Stomach (tissue), 8 donors: ENCODE measurements at regions not wholly inside any gene's neighbourhood (a gene's known extent, or its start where the extent isn't known, plus 50 kb on each side); places are given as distances from the start of the nearest gene placed in this dataset.
A peak's percentile ranks its signal among the peaks of the same experiment; 100 is the strongest.

Experiments
- DNase-seq, 2 donors: peaks; one replicate each; pipeline versions ENCODE4 v3.0.0 to v3.0.0-alpha.2; 2013 to 2019
- H3K27ac ChIP-seq, 5 donors: fragments of 200-600 bp in 4 of 5; sonication (generic) in 4 of 5; one replicate each; pipeline ENCODE4 v1.5.1; 2013 to 2019; ENCODE audit warnings: mild to moderate bottlenecking in 1 of 5, moderate library complexity in 1 of 5
- H3K27me3 ChIP-seq, 3 donors: fragments of 200-600 bp; sonication (generic); one replicate each; pipeline ENCODE4 v1.5.1; 2017 to 2019; ENCODE audit warnings: mixed run types in 1 of 3
- H3K36me3 ChIP-seq, 4 donors: fragments of 200-600 bp; sonication (generic); 1 replicate in 3 of 4; 2 replicates in 1 of 4; pipeline ENCODE4 v1.5.1; 2016 to 2019
- H3K4me1 ChIP-seq, 4 donors: fragments of 200-600 bp; sonication (generic); one replicate each; pipeline ENCODE4 v1.5.1; 2016 to 2019
- H3K4me3 ChIP-seq, 4 donors: fragments of 200-600 bp; sonication (generic) in 3 of 4; one replicate each; pipeline ENCODE4 v1.5.1; 2016 to 2019; ENCODE audit warnings: mild to moderate bottlenecking in 1 of 4
- H3K9me3 ChIP-seq, 4 donors: fragments of 200-600 bp; sonication (generic); one replicate each; pipeline ENCODE4 v1.5.1; 2016 to 2019
- CTCF ChIP-seq, 7 experiments: fragments of 450-650 bp in 4 of 7; fragments of 200-600 bp in 3 of 7; sonication (generic) in 3 of 7; IDR thresholded peaks; one replicate each; pipeline ENCODE4 v1.5.1; 2016 to 2019; ENCODE audit warnings: antibody characterized with exemption in 7 of 7, control low read depth in 2 of 7, mild to moderate bottlenecking in 1 of 7
- EP300 ChIP-seq: sonication (generic); formaldehyde crosslinking; IDR thresholded peaks from one replicate; pipeline ENCODE4 v1.6.1; 2017; ENCODE audit warnings: antibody characterized with exemption
- POLR2A ChIP-seq, 4 donors: fragments of 450-650 bp; IDR thresholded peaks; one replicate each; pipeline ENCODE4 v1.6.1; 2016; ENCODE audit warnings: antibody characterized with exemption in 4 of 4, control low read depth in 2 of 4, mild to moderate bottlenecking in 1 of 4, moderate library complexity in 1 of 4
- POLR2AphosphoS5 ChIP-seq, 3 donors: sonication (generic); formaldehyde crosslinking; IDR thresholded peaks; one replicate each; pipeline ENCODE4 v1.6.1; 2016; ENCODE audit warnings: antibody characterized with exemption in 3 of 3
- WGBS, 5 donors: extraction: QIAGEN DNeasy Blood & Tissue Kit in 3 of 5; methylation state at CpG; one replicate each; pipeline versions ENCODE4 v1.1.5 to v1.1.7; 2013 to 2018; 5-methylcytosine and 5-hydroxymethylcytosine counted together
- intact Hi-C: fragments of 100-400 bp; cut with DNase I; formaldehyde crosslinking; loops from one replicate; pipeline ENCODE4 v1.15.1; 2023; ENCODE audit warnings: low total_unique reads
- donor health status: healthy with polysubstance abuse.
- donor health status: Bipolar disorder and iron deficiency.
- donor health status: healthy.

DNA sequence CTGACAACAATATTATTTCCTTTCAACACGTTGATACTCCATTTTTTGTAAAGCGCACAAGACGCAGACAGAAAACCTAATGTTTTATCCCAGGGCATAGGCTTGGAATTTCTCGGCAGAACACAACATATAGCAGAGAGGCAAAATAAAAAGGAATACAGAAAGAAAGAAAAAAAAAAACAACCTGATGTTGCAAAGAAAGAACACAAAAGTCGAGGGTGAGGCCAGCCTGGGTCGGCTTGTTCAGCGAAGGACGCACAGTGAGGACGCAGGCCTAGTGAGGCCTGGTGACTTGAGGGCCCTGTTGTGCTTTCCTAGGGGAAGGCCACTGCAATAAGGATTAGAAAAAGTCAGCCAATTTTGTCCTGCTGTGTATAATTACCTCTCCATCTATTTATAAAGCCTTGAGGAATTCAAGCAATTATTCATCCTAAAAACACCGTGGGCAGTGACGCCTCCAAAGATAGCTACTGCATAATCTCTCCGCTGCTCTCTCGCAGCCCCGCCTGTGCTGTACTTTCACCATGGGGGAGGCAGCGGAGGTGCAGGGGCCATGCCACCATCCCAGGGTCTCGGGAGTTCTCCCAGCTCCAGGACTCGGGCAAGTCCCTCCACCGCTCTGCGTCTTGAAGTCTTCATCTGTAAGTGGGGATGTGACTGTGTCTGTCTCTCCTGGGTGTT is 61.9 kb upstream of the SH3RF3 start:
- no peak overlapping the region for H3K27ac ChIP-seq
- no peak overlapping the region for H3K4me3 ChIP-seq

DNA sequence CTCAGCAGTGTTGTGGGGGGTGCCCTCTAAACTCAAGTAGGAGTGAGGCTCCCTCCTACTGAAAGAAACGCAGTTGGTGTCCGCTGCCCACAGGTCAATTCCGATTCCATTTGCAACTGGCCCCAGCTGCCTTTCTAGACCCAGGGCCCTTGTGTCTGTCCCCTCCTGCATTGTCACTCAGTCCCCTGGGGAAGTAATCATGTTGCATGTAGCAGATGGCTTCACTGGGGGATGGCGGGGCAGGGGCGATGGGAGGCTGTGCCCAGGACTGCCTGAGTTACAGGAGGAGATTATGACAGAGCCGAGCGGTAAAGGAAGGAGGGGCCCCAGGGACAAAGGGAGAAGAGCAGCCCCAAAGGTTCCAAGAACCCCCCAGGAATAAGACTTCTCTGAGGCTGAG is 62.5 kb upstream of the SH3RF3 start:
- H3K27ac ChIP-seq = no peak overlapping the region
- intact Hi-C loops = no loop called here
- H3K4me3 ChIP-seq = no peak overlapping the region
- H3K36me3 ChIP-seq = no peaks in the 10 kb centered on the region
- 89 to 96% (median 95%) methylated on average over 7 of the region's 7 CpGs for WGBS, 5 donors
- H3K9me3 ChIP-seq = no peaks in the 10 kb centered on the region
- no peaks in the 10 kb centered on the region for H3K27me3 ChIP-seq
- peaks cover 13 to 38% (median 30%) of the 10 kb centered on the region in 4 donors for H3K4me1 ChIP-seq
- no peak for TF ChIP-seq POLR2AphosphoS5 (IDR thresholded peaks at IDR 0.05)
- TF ChIP-seq POLR2A (IDR thresholded peaks at IDR 0.05) = no peak
- TF ChIP-seq EP300 = no peak
- TF ChIP-seq CTCF (IDR thresholded peaks at IDR 0.05) = no peak
- no peak for DNase-seq

More for the DNA sequence above, 61.9 kb upstream of the SH3RF3 start:
- whole genome bisulfite sequencing, 5 donors = 81 to 93% (median 85%) methylated on average over 17 to 19 of the region's 19 CpGs
- DNase-seq = no peak
- intact Hi-C loops = no loop called here
- Histone ChIP-seq H3K4me1 (peaks cover 13 to 32% (median 25%) of the 10 kb centered on the region in 4 donors), H3K36me3 (no peaks in the 10 kb centered on the region), H3K9me3 (no peaks in the 10 kb centered on the region), H3K27me3 (no peaks in the 10 kb centered on the region)
- TF ChIP-seq POLR2AphosphoS5 (IDR thresholded peaks at IDR 0.05) = no peak
- TF ChIP-seq CTCF (IDR thresholded peaks at IDR 0.05) = no peak
- TF ChIP-seq EP300 = no peak

- Histone ChIP-seq H3K36me3 (no peaks in the 10 kb centered on the region), H3K27ac (no peak overlapping the region), H3K4me1 (peaks cover 13 to 43% (median 34%) of the 10 kb centered on the region in 4 donors), H3K4me3 (no peak overlapping the region), H3K27me3 (no peaks in the 10 kb centered on the region), H3K9me3 (no peaks in the 10 kb centered on the region)
- DNase-seq = peak; percentile 33 to 69
- TF ChIP-seq POLR2AphosphoS5 (IDR thresholded peaks at IDR 0.05) (no peak), EP300 (no peak), POLR2A (IDR thresholded peaks at IDR 0.05) (no peak), CTCF (IDR thresholded peaks at IDR 0.05) (no peak)
- 11 to 38% (median 19%) methylated on average over 7 of the region's 7 CpGs for WGBS, 5 donors
- intact Hi-C loops = no loop called here
Measured at GRCh38 chr2:109065391-109065734, 63.6 kb upstream of the SH3RF3 start.

GRCh38 chr2:109064660-109065390 is 64.2 kb upstream of the SH3RF3 start:
- H3K27ac ChIP-seq = no peak overlapping the region
- no peak for DNase-seq

More at GRCh38 chr2:109064660-109065390, 64.2 kb upstream of the SH3RF3 start:
- Histone ChIP-seq H3K27me3 (no peaks in the 10 kb centered on the region), H3K36me3 (no peaks in the 10 kb centered on the region), H3K4me1 (peaks cover 13 to 45% (median 36%) of the 10 kb centered on the region in 4 donors), H3K4me3 (no peak overlapping the region), H3K9me3 (no peaks in the 10 kb centered on the region)
- 33 to 50% (median 41%) methylated on average over 4 of the region's 4 CpGs for WGBS, 5 donors
- intact Hi-C loops = no loop called here
- no peak for TF ChIP-seq CTCF (IDR thresholded peaks at IDR 0.05)
